HEK293 (cell line): ENCODE measurements at regions not wholly inside any gene's neighbourhood (a gene's known extent, or its start where the extent isn't known, plus 50 kb on each side); places are given as distances from the start of the nearest gene placed in this dataset.

Experiments used
- CTCF ChIA-PET: fragments of 350-600 bp; formaldehyde crosslinking; extraction: SDS; loops from one replicate; lab custom pipeline; 2021; ENCODE audit warnings: antibody characterized with exemption; lab: Yijun Ruan, JAX
- POLR2A ChIA-PET: fragments of 300-600 bp; formaldehyde crosslinking; extraction: SDS; loops from one replicate; lab custom pipeline; 2020; ENCODE audit warnings: antibody characterized with exemption, inconsistent platforms; lab: Yijun Ruan, JAX
- H3K27ac ChIP-seq: fragments of 200-500 bp; sonication (Bioruptor generic); 2 replicates; pipeline ENCODE4 v1.5.1; 2014; ENCODE audit warnings: low read depth, low read length, control low read depth, inconsistent platforms; ENCODE audit errors: extremely low read depth
- H3K36me3 ChIP-seq, 2 experiments: fragments of 200-500 bp in 1 of 2; sonication (Bioruptor generic) in 1 of 2; 1 replicate in 1 of 2; 2 replicates in 1 of 2; pipeline ENCODE4 v1.5.1; 2014 to 2017; ENCODE audit warnings: inconsistent platforms in 2 of 2, low read length in 2 of 2; ENCODE audit not compliant: control insufficient read depth in 2 of 2, insufficient read depth in 1 of 2
- H3K4me1 ChIP-seq: fragments of 200-500 bp; sonication (Bioruptor generic); 2 replicates; pipeline ENCODE4 v1.5.1; 2014; ENCODE audit warnings: mild to moderate bottlenecking, low read length, inconsistent platforms; ENCODE audit not compliant: control insufficient read depth, insufficient read depth
- H3K4me3 ChIP-seq: 2 replicates; pipeline ENCODE4 v1.5.1; 2011; ENCODE audit warnings: low read depth, mild to moderate bottlenecking, control low read depth, low read length, moderate library complexity
- H3K9me3 ChIP-seq: fragments of 200-500 bp; sonication (Bioruptor generic); 2 replicates; pipeline ENCODE4 v1.5.1; 2014; ENCODE audit warnings: low read depth, low read length, inconsistent platforms; ENCODE audit not compliant: control insufficient read depth, insufficient read depth
- KLF1 ChIP-seq: fragments of 450-650 bp; formaldehyde crosslinking; IDR thresholded peaks from 2 replicates; pipeline ENCODE4 v1.5.1; 2016; ENCODE audit warnings: missing biosample characterization, missing genetic modification characterization
- KLF10 ChIP-seq: fragments of 450-650 bp; IDR thresholded peaks from 2 replicates; pipeline ENCODE4 v1.5.1; 2018; ENCODE audit warnings: missing biosample characterization, mild to moderate bottlenecking, missing genetic modification characterization
- PATZ1 ChIP-seq: fragments of 450-650 bp; formaldehyde crosslinking; IDR thresholded peaks from 2 replicates; pipeline ENCODE4 v1.5.1; 2016; ENCODE audit warnings: missing biosample characterization, missing genetic modification characterization
- SP7 ChIP-seq: fragments of 450-650 bp; formaldehyde crosslinking; IDR thresholded peaks from 2 replicates; pipeline ENCODE4 v1.5.1; 2016; ENCODE audit warnings: missing biosample characterization, missing genetic modification characterization
- TRIM28 ChIP-seq: IDR thresholded peaks from 2 replicates; pipeline ENCODE4 v1.6.1; 2011; ENCODE audit warnings: low read length, control low read depth, borderline replicate concordance
- WT1 ChIP-seq: fragments of 450-650 bp; formaldehyde crosslinking; IDR thresholded peaks from 2 replicates; pipeline ENCODE4 v1.5.1; 2016; ENCODE audit warnings: missing biosample characterization, missing genetic modification characterization
- YY1 ChIP-seq: fragments of 450-650 bp; formaldehyde crosslinking; IDR thresholded peaks from 2 replicates; pipeline ENCODE4 v1.5.1; 2018; ENCODE audit warnings: missing biosample characterization, missing genetic modification characterization
- ZBTB10 ChIP-seq: fragments of 450-650 bp; formaldehyde crosslinking; IDR thresholded peaks from 2 replicates; pipeline ENCODE4 v1.5.1; 2016; ENCODE audit warnings: missing biosample characterization, missing genetic modification characterization
- ZNF148 ChIP-seq: fragments of 450-650 bp; formaldehyde crosslinking; IDR thresholded peaks from 2 replicates; pipeline ENCODE4 v1.5.0; 2017; ENCODE audit warnings: missing biosample characterization, missing genetic modification characterization, borderline replicate concordance
- ZNF175 ChIP-seq: fragments of 450-650 bp; formaldehyde crosslinking; IDR thresholded peaks from 2 replicates; pipeline ENCODE4 v1.5.1; 2016; ENCODE audit warnings: missing biosample characterization, missing genetic modification characterization
- ZNF2 ChIP-seq: fragments of 450-650 bp; formaldehyde crosslinking; IDR thresholded peaks from 2 replicates; pipeline ENCODE4 v1.5.1; 2016; ENCODE audit warnings: missing biosample characterization, missing genetic modification characterization
- ZNF202 ChIP-seq: fragments of 450-650 bp; formaldehyde crosslinking; IDR thresholded peaks from 2 replicates; pipeline ENCODE4 v1.5.1; 2016; ENCODE audit warnings: missing biosample characterization, missing genetic modification characterization, borderline replicate concordance
- ZNF214 ChIP-seq: fragments of 450-650 bp; formaldehyde crosslinking; IDR thresholded peaks from 2 replicates; pipeline ENCODE4 v1.5.1; 2017; ENCODE audit warnings: missing biosample characterization, mild to moderate bottlenecking, missing genetic modification characterization, borderline replicate concordance
- ZNF23 ChIP-seq: fragments of 450-650 bp; formaldehyde crosslinking; IDR thresholded peaks from 2 replicates; pipeline ENCODE4 v1.5.1; 2016; ENCODE audit warnings: missing biosample characterization, missing genetic modification characterization, borderline replicate concordance
- ZNF354C ChIP-seq: fragments of 450-650 bp; formaldehyde crosslinking; IDR thresholded peaks from 2 replicates; pipeline ENCODE4 v1.5.1; 2016; ENCODE audit warnings: missing biosample characterization, missing genetic modification characterization, low read depth, borderline replicate concordance
- ZNF362 ChIP-seq: fragments of 450-650 bp; formaldehyde crosslinking; IDR thresholded peaks from 2 replicates; pipeline ENCODE4 v1.5.1; 2016; ENCODE audit warnings: missing biosample characterization, missing genetic modification characterization
- ZNF416 ChIP-seq: fragments of 450-650 bp; formaldehyde crosslinking; IDR thresholded peaks from 2 replicates; pipeline ENCODE4 v1.5.1; 2016; ENCODE audit warnings: missing biosample characterization, missing genetic modification characterization
- ZNF510 ChIP-seq: fragments of 450-650 bp; formaldehyde crosslinking; IDR thresholded peaks from 2 replicates; pipeline ENCODE4 v1.5.1; 2018; ENCODE audit warnings: mild to moderate bottlenecking, missing genetic modification characterization, missing biosample characterization; ENCODE audit not compliant: insufficient replicate concordance
- ZNF514 ChIP-seq: fragments of 450-650 bp; formaldehyde crosslinking; IDR thresholded peaks from 2 replicates; pipeline ENCODE4 v1.5.1; 2016; ENCODE audit warnings: missing biosample characterization, missing genetic modification characterization
- ZNF585B ChIP-seq: fragments of 450-650 bp; formaldehyde crosslinking; IDR thresholded peaks from 2 replicates; pipeline ENCODE4 v1.5.1; 2016; ENCODE audit warnings: missing biosample characterization, missing genetic modification characterization
- ZNF596 ChIP-seq: fragments of 450-650 bp; IDR thresholded peaks from 2 replicates; pipeline ENCODE4 v1.5.0; 2018; ENCODE audit warnings: missing biosample characterization, mild to moderate bottlenecking, missing genetic modification characterization, moderate library complexity
- ZNF624 ChIP-seq: fragments of 450-650 bp; formaldehyde crosslinking; IDR thresholded peaks from 2 replicates; pipeline ENCODE4 v1.5.1; 2017; ENCODE audit warnings: missing biosample characterization, missing genetic modification characterization
- ZNF645 ChIP-seq: fragments of 450-650 bp; formaldehyde crosslinking; IDR thresholded peaks from 2 replicates; pipeline ENCODE4; 2016; ENCODE audit warnings: missing biosample characterization, missing genetic modification characterization

- ChIA-PET CTCF (no interaction called here), POLR2A (no interaction called here)
- Histone ChIP-seq H3K9me3 (no peaks in the 10 kb centered on the region), H3K36me3 (no peaks in the 10 kb centered on the region), H3K27ac (no peak overlapping the region), H3K4me3 (no peak overlapping the region), H3K4me1 (no peaks in the 10 kb centered on the region)
- no peak for TF ChIP-seq ZNF354C
- TF ChIP-seq ZNF514: no peak
- TF ChIP-seq ZNF2 (tag by site-specific recombination): no peak
- TF ChIP-seq ZNF510 (tag by site-specific recombination): no peak
- TF ChIP-seq KLF1: no peak
- no peak for TF ChIP-seq SP7 (tag by site-specific recombination)
- no peak for TF ChIP-seq YY1 (tag by site-specific recombination)
- no peak for TF ChIP-seq ZNF596 (tag by site-specific recombination)
Measured at GRCh38 chr13:65609350-65609749, 1620.8 kb downstream of the PCDH9 start.

- Histone ChIP-seq H3K9me3 (no peaks in the 10 kb centered on the region), H3K27ac (no peak overlapping the region), H3K4me3 (no peak overlapping the region), H3K4me1 (no peaks in the 10 kb centered on the region), H3K36me3 (no peaks in the 10 kb centered on the region)
- ChIA-PET POLR2A (no interaction called here), CTCF (no interaction called here)
- no peak for TF ChIP-seq ZNF202 (tag by site-specific recombination)
- TF ChIP-seq ZNF23 (tag by site-specific recombination): no peak
- no peak for TF ChIP-seq WT1
Measured at GRCh38 chr13:65606622-65607021, 1623.5 kb downstream of the PCDH9 start.

GRCh38 chr13:65605396-65605795 is 1624.7 kb downstream of the PCDH9 start:
- H3K4me3 ChIP-seq: no peak overlapping the region
- H3K36me3 ChIP-seq: no peaks in the 10 kb centered on the region
- CTCF ChIA-PET: no interaction called here
- no peaks in the 10 kb centered on the region for H3K9me3 ChIP-seq
- POLR2A ChIA-PET: no interaction called here
- H3K4me1 ChIP-seq: no peaks in the 10 kb centered on the region
- no peak overlapping the region for H3K27ac ChIP-seq
- TF ChIP-seq ZNF148 (tag by site-specific recombination): no peak
- TF ChIP-seq KLF10: no peak
- no peak for TF ChIP-seq ZNF214 (tag by site-specific recombination)
- no peak for TF ChIP-seq ZNF416 (tag by site-specific recombination)
- TF ChIP-seq ZNF645 (tag by site-specific recombination): no peak
- no peak for TF ChIP-seq ZNF624 (tag by site-specific recombination)
- no peak for TF ChIP-seq ZNF585B (tag by site-specific recombination)
- TF ChIP-seq TRIM28: no peak
- TF ChIP-seq ZNF362: no peak
- no peak for TF ChIP-seq ZBTB10 (tag by site-specific recombination)
- no peak for TF ChIP-seq PATZ1 (tag by site-specific recombination)
- TF ChIP-seq ZNF175 (tag by site-specific recombination): no peak
